Heart right ventricle (tissue), 16 donors: ENCODE measurements at regions not wholly inside any gene's neighbourhood (a gene's known extent, or its start where the extent isn't known, plus 50 kb on each side); places are given as distances from the start of the nearest gene placed in this dataset.

ENCODE experiments used
- ATAC-seq, 8 donors: fragments of 200-7000 bp; cut with Tn5 transposase; one replicate each; pipeline ENCODE4 v1.9.1; 2020; ENCODE audit warnings: mild to moderate bottlenecking in 8 of 8, moderate library complexity in 8 of 8, moderate number of reproducible peaks in 1 of 8
- DNase-seq, 2 donors: peaks; one replicate each; pipeline ENCODE4 v3.0.0-alpha.2; 2020
- H3K27ac ChIP-seq, 10 donors: fragments of 200-600 bp; sonication (generic) in 2 of 10; one replicate each; pipeline versions ENCODE4 v1.5.0 to v1.8.0; 2020 to 2022; ENCODE audit warnings: mild to moderate bottlenecking in 3 of 10
- H3K27me3 ChIP-seq, 7 donors: fragments of 200-600 bp; one replicate each; pipeline ENCODE4 v1.8.0; 2021 to 2022; ENCODE audit warnings: mild to moderate bottlenecking in 2 of 7
- H3K36me3 ChIP-seq, 9 donors: fragments of 200-600 bp; sonication (generic) in 1 of 9; one replicate each; pipeline versions ENCODE4 v1.5.0 to v1.8.0; 2020 to 2022; ENCODE audit warnings: mild to moderate bottlenecking in 2 of 9
- H3K4me1 ChIP-seq, 9 donors: fragments of 200-600 bp; sonication (generic) in 1 of 9; one replicate each; pipeline versions ENCODE4 v1.5.0 to v1.8.0; 2020 to 2022; ENCODE audit warnings: mild to moderate bottlenecking in 4 of 9
- H3K4me3 ChIP-seq, 10 donors: fragments of 200-600 bp; sonication (generic) in 2 of 10; one replicate each; pipeline versions ENCODE4 v1.5.0 to v1.8.0; 2020 to 2022; ENCODE audit warnings: mild to moderate bottlenecking in 7 of 10, moderate library complexity in 2 of 10
- H3K9me3 ChIP-seq, 11 donors: fragments of 200-600 bp in 10 of 11; sonication (generic) in 2 of 11; one replicate each; pipeline versions ENCODE4 v1.5.0 to v1.8.0; 2013 to 2022; ENCODE audit warnings: mild to moderate bottlenecking in 2 of 11, control low read depth in 1 of 11, moderate library complexity in 1 of 11
- WGBS, 2 donors: extraction: QIAGEN DNeasy Blood & Tissue Kit; methylation state at CpG; one replicate each; pipeline ENCODE4 v1.1.7; 2013; ENCODE audit warnings: inconsistent platforms in 1 of 2; 5-methylcytosine and 5-hydroxymethylcytosine counted together
- intact Hi-C, 10 donors: fragments of 100-400 bp; cut with DNase I; formaldehyde crosslinking; loops; one replicate each; pipeline versions ENCODE4 v1.11.1 to v1.14.2; 2022
- TF ChIP-seq, protein P1 (sequence below), 9 donors: fragments of 200-600 bp; sonication (generic) in 2 of 9; IDR thresholded peaks; one replicate each; pipeline versions ENCODE4 v1.5.0 to v1.8.0; 2021 to 2022; ENCODE audit warnings: antibody characterized with exemption in 9 of 9, mild to moderate bottlenecking in 5 of 9, moderate library complexity in 1 of 9
- donor health status: Arrhythmogenic right ventricular cardiomyopathy.
- donor health status: ischemic (EF 13 %, LVEDD 7.1; RV severe dilation, severe dysfunction).
- donor health status: healthy with polysubstance abuse.
- donor health status: DM: no; HTN: yes; CAD: no.
- donor health status: DM: no; HTN: no; CAD: no.
- donor health status: ischemic (EF 25% LVEDD 6.9; RV normal size, moderate dysfunction).
- donor health status: ischemic (EF 25% LVEDD 5.7; RV mildly dilated, moderate dysfunction).
- donor health status: healthy.
- donor health status: DM: yes; HTN: yes; CAD: no.
- donor health status: Ischemic cardiomyopathy.
- donor health status: ischemic (EF 35%, LVEDD 5.7; RV mildly dilated, moderate dysfunction).
- donor health status: nonischemic (EF 11% LVEDD 7.7; RV severe dilation, severe dysfunction).
- donor health status: DM: yes; HTN: yes; CAD: no.
- donor health status: PGD.
- donor health status: ischemic (EF 29% LVEDD 5.4; RV normal size, mild dysfunction).
- donor health status: nonischemic (EF 23%, LVEDD 6.1; RV moderate dilation, normal function).

GRCh38 chr3:115418583-115418982 is 204.7 kb upstream of the GAP43 start:
- H3K4me3 ChIP-seq: no peak overlapping the region
- H3K4me1 ChIP-seq: no peaks in the 10 kb centered on the region
- H3K36me3 ChIP-seq: no peaks in the 10 kb centered on the region
- TF ChIP-seq, protein P1, sequence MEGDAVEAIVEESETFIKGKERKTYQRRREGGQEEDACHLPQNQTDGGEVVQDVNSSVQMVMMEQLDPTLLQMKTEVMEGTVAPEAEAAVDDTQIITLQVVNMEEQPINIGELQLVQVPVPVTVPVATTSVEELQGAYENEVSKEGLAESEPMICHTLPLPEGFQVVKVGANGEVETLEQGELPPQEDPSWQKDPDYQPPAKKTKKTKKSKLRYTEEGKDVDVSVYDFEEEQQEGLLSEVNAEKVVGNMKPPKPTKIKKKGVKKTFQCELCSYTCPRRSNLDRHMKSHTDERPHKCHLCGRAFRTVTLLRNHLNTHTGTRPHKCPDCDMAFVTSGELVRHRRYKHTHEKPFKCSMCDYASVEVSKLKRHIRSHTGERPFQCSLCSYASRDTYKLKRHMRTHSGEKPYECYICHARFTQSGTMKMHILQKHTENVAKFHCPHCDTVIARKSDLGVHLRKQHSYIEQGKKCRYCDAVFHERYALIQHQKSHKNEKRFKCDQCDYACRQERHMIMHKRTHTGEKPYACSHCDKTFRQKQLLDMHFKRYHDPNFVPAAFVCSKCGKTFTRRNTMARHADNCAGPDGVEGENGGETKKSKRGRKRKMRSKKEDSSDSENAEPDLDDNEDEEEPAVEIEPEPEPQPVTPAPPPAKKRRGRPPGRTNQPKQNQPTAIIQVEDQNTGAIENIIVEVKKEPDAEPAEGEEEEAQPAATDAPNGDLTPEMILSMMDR (IDR thresholded peaks at IDR 0.05): no peak
- no peaks in the 10 kb centered on the region for H3K27me3 ChIP-seq
- ATAC-seq (no peak), DNase-seq (no peak)
- intact Hi-C loops: no loop called here
- no peaks in the 10 kb centered on the region for H3K9me3 ChIP-seq
- 60 to 64% methylated on average over 1 of the region's 1 CpG for WGBS, 2 donors
- no peak overlapping the region for H3K27ac ChIP-seq

GRCh38 chr3:115420086-115420485 is 203.2 kb upstream of the GAP43 start:
- no peak for ATAC-seq

DNA sequence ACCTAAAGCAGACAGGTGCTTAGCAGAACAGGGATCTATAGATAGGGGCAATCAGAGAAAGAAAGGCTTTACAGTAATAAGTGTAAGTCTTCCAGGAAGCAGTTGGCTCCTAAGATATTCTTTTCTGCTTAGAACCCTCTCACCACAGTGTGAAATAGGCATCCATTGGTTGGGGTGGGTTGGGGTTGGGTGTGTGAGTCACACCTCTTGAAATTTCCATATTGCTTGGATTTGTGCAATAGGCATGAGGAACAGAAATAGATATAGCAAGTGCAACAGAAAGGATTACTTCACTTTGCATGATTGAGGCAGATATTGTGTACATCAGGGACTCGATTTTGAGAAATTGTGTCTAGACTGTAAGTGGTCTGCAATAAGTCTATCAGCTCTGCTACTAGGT is 200.1 kb upstream of the GAP43 start:
- intact Hi-C loops: no loop called here
- H3K27me3 ChIP-seq: no peaks in the 10 kb centered on the region
- H3K27ac ChIP-seq: no peak overlapping the region
- TF ChIP-seq, protein P1 (IDR thresholded peaks at IDR 0.05): no peak
- H3K4me1 ChIP-seq: peaks cover 0 to 5% (median 0%) of the 10 kb centered on the region in 9 donors
- ATAC-seq: no peak
- no peaks in the 10 kb centered on the region for H3K36me3 ChIP-seq
- WGBS, 2 donors: 77 to 94% methylated on average over 1 of the region's 1 CpG
- no peaks in the 10 kb centered on the region for H3K9me3 ChIP-seq
- no peak for DNase-seq
- H3K4me3 ChIP-seq: no peak overlapping the region

More at GRCh38 chr3:115420086-115420485, 203.2 kb upstream of the GAP43 start:
- H3K4me1 ChIP-seq: no peaks in the 10 kb centered on the region
- intact Hi-C loops: no loop called here
- H3K36me3 ChIP-seq: no peaks in the 10 kb centered on the region
- 84% methylated on average over 1 of the region's 1 CpG for WGBS, 2 donors
- TF ChIP-seq, protein P1 (IDR thresholded peaks at IDR 0.05): no peak
- H3K27ac ChIP-seq: no peak overlapping the region
- no peak for DNase-seq
- no peaks in the 10 kb centered on the region for H3K9me3 ChIP-seq
- H3K27me3 ChIP-seq: no peaks in the 10 kb centered on the region
- no peak overlapping the region for H3K4me3 ChIP-seq

DNA sequence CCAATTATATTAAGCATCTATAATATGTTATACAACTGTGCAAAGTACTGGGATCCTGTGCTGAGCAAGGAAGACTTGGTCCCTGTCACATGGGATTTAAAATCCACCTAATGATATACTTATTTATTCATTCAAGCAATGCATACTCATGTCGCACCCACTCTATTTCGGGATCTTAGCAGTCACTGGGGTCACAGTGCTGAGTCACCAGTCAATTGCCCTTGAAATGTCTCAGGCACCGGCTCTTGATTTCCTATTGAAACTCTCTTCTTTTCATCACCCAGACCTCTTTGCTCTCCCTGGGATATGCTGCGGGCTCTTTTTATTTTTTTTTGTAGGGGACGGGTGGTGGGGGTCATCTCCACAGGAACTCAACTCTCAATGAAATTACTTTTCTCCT is 194.5 kb upstream of the GAP43 start:
- no peaks in the 10 kb centered on the region for H3K36me3 ChIP-seq
- DNase-seq (no peak), ATAC-seq (peak in 2 of 8 donors; percentile 42 to 80)
- no peak overlapping the region for H3K4me3 ChIP-seq
- intact Hi-C loops: no loop called here
- H3K27ac ChIP-seq: no peak overlapping the region
- peaks cover 0 to 6% (median 0%) of the 10 kb centered on the region in 11 donors for H3K9me3 ChIP-seq
- TF ChIP-seq, protein P1 (IDR thresholded peaks at IDR 0.05): no peak
- H3K4me1 ChIP-seq: peaks cover 0 to 15% (median 0%) of the 10 kb centered on the region in 9 donors
- WGBS, 2 donors: 36 to 45% methylated on average over 5 of the region's 5 CpGs
- no peaks in the 10 kb centered on the region for H3K27me3 ChIP-seq
